HepG2 (cell line): ENCODE measurements at regions not wholly inside any gene's neighbourhood (a gene's known extent, or its start where the extent isn't known, plus 50 kb on each side); places are given as distances from the start of the nearest gene placed in this dataset.

Experiments used
- ATAC-seq: fragments of 200-7000 bp; cut with Tn5 transposase; 3 replicates; pipeline ENCODE4 v1.9.1; 2020; ENCODE audit warnings: mild to moderate bottlenecking, moderate library complexity
- BruUV-seq: library from RNA; stranded (reverse); fragments of 400-500 nt; replicated peaks from 2 replicates; lab custom pipeline; 2021; lab: Mats Ljungman, UMichigan
- CTCF ChIA-PET: fragments of 300-600 bp; formaldehyde crosslinking; extraction: SDS; loops from one replicate; lab custom pipeline; 2021; ENCODE audit warnings: low total read pairs, inconsistent platforms, low intra/inter-chr PET ratio; lab: Yijun Ruan, JAX
- POLR2A ChIA-PET: fragments of 350-600 bp; sonication (Branson Sonifier 250); formaldehyde crosslinking; loops from one replicate; lab custom pipeline; 2020; ENCODE audit warnings: antibody characterized with exemption, inconsistent platforms; lab: Yijun Ruan, JAX
- DNase-seq: peaks from one replicate; pipeline ENCODE4 v3.0.0-alpha.2; 2015; ENCODE audit warnings: low spot score
- FAIRE-seq: peaks from 3 replicates; lab custom pipeline; 2011; peaks lifted over from hg19 to GRCh38; lab: Jason Lieb, UNC
- H2AFZ ChIP-seq: one replicate; pipeline ENCODE4 v1.6.1; 2011; ENCODE audit warnings: low read length, inconsistent platforms
- H3K27ac ChIP-seq: fragments of 300-600 bp; 3 replicates; pipeline ENCODE4 v1.8.0; 2011; ENCODE audit warnings: mixed run types, mild to moderate bottlenecking, mixed read lengths, low read length, inconsistent platforms; ENCODE audit not compliant: insufficient read depth; ENCODE audit errors: extremely low read length
- H3K27me3 ChIP-seq, 2 experiments: fragments of 200-600 bp in 1 of 2; 2 replicates in 1 of 2; 3 replicates in 1 of 2; pipeline versions ENCODE4 v1.6.0 to v1.8.0; 2011; ENCODE audit warnings: low read length in 2 of 2, mild to moderate bottlenecking in 2 of 2, moderate library complexity in 2 of 2, inconsistent platforms in 1 of 2; ENCODE audit not compliant: insufficient read depth in 2 of 2, control insufficient read depth in 1 of 2
- H3K36me3 ChIP-seq, 2 experiments: fragments of 200-600 bp in 1 of 2; replicated peaks in 1 of 2; 2 replicates in 1 of 2; 3 replicates in 1 of 2; pipeline versions ENCODE4 v1.5.1 to v1.8.0; 2011; ENCODE audit warnings: low read length in 2 of 2, inconsistent platforms in 1 of 2; ENCODE audit not compliant: insufficient read depth in 2 of 2, control insufficient read depth in 1 of 2
- H3K4me1 ChIP-seq: 2 replicates; pipeline ENCODE4 v1.5.1; 2012; ENCODE audit warnings: low read length, inconsistent platforms; ENCODE audit not compliant: insufficient read depth
- H3K4me2 ChIP-seq: 2 replicates; pipeline ENCODE4 v1.6.0; 2011; ENCODE audit warnings: low read depth, low read length, inconsistent platforms
- H3K4me3 ChIP-seq, 3 experiments: fragments of 200-600 bp in 1 of 3; sonication (generic), shearing (Covaris generic) in 1 of 3; replicated peaks in 1 of 3; 2 replicates each; pipeline ENCODE4 v1.5.1; 2011 to 2016; ENCODE audit warnings: low read length in 3 of 3, inconsistent platforms in 2 of 3, low read depth in 2 of 3, mild to moderate bottlenecking in 2 of 3, control low read depth in 1 of 3, mixed read lengths in 1 of 3; ENCODE audit not compliant: insufficient read depth in 1 of 3
- H3K79me2 ChIP-seq: one replicate; pipeline ENCODE4 v1.6.1; 2011; ENCODE audit warnings: low read length, inconsistent platforms; ENCODE audit not compliant: insufficient read depth
- H3K9ac ChIP-seq: 2 replicates; pipeline ENCODE4 v1.6.0; 2011; ENCODE audit warnings: mild to moderate bottlenecking, low read depth, low read length, inconsistent platforms; ENCODE audit not compliant: insufficient read depth
- H3K9me3 ChIP-seq: 2 replicates; pipeline ENCODE4 v1.5.1; 2012; ENCODE audit warnings: mild to moderate bottlenecking, low read length
- H4K20me1 ChIP-seq: 2 replicates; pipeline ENCODE4 v1.6.0; 2011; ENCODE audit warnings: inconsistent platforms, mild to moderate bottlenecking, low read length, moderate library complexity; ENCODE audit not compliant: insufficient read depth
- BCLAF1 ChIP-seq: fragments of 450-650 bp; IDR thresholded peaks from 2 replicates; pipeline ENCODE4 v1.6.1; 2017; ENCODE audit warnings: mild to moderate bottlenecking
- DNMT3B ChIP-seq: conservative IDR thresholded peaks from 2 replicates; pipeline ENCODE4 v1.6.1; 2016; ENCODE audit warnings: missing biosample characterization, control low read depth
- EP300 ChIP-seq, 3 experiments: sonication (generic) in 1 of 3; formaldehyde crosslinking in 1 of 3; IDR thresholded peaks; 2 replicates each; pipeline versions ENCODE4 v1.5.1 to v1.6.1; 2011 to 2020; ENCODE audit warnings: low read depth in 2 of 3, low read length in 2 of 3, borderline replicate concordance in 1 of 3, improper control_type of control experiment in 1 of 3, mild to moderate bottlenecking in 1 of 3, missing genetic modification reagents in 1 of 3, moderate library complexity in 1 of 3
- ERF ChIP-seq: IDR thresholded peaks from 2 replicates; pipeline ENCODE4 v1.6.1; 2018; ENCODE audit warnings: missing biosample characterization, missing genetic modification reagents
- MEIS2 ChIP-seq: sonication (generic); formaldehyde crosslinking; IDR thresholded peaks from 2 replicates; pipeline ENCODE4 v1.9.0; 2021; ENCODE audit warnings: mild to moderate bottlenecking, missing genetic modification reagents
- NRL ChIP-seq: sonication (generic); formaldehyde crosslinking; IDR thresholded peaks from 2 replicates; pipeline ENCODE4 v1.5.0; 2020; ENCODE audit warnings: missing genetic modification reagents, mild to moderate bottlenecking, moderate library complexity, borderline replicate concordance
- RFX3 ChIP-seq: IDR thresholded peaks from 2 replicates; pipeline ENCODE4 v1.6.1; 2016; ENCODE audit warnings: missing biosample characterization, missing genetic modification reagents
- SP2 ChIP-seq: sonication (generic); formaldehyde crosslinking; IDR thresholded peaks from 2 replicates; pipeline ENCODE4 v1.5.1; 2020; ENCODE audit warnings: mild to moderate bottlenecking, missing genetic modification reagents
- XRCC5 ChIP-seq: fragments of 200-400 bp; formaldehyde crosslinking; optimal IDR thresholded peaks from 2 replicates; pipeline ENCODE3; 2017; ENCODE audit warnings: mild to moderate bottlenecking, low read length
- ZBTB40 ChIP-seq, 2 experiments: fragments of 450-650 bp in 1 of 2; sonication (generic) in 1 of 2; formaldehyde crosslinking in 1 of 2; IDR thresholded peaks; 2 replicates each; pipeline versions ENCODE4 v1.6.1 to v1.8.0; 2016 to 2022; ENCODE audit warnings: antibody characterized with exemption in 1 of 2, mild to moderate bottlenecking in 1 of 2, missing genetic modification reagents in 1 of 2
- ZMYM3 ChIP-seq: sonication (generic); formaldehyde crosslinking; IDR thresholded peaks from 2 replicates; pipeline ENCODE4 v1.5.1; 2020; ENCODE audit warnings: mild to moderate bottlenecking, missing genetic modification reagents
- ZNF709 ChIP-seq: sonication (generic); formaldehyde crosslinking; IDR thresholded peaks from 2 replicates; pipeline ENCODE4 v1.5.0; 2020; ENCODE audit warnings: mild to moderate bottlenecking, missing genetic modification reagents
- WGBS: methylation state at CpG from one replicate; pipeline ENCODE4 v1.1.6; 2017; ENCODE audit warnings: low lambda C conversion rate; 5-methylcytosine and 5-hydroxymethylcytosine counted together
- in situ Hi-C: cut with HindIII; loops from 2 replicates; pipeline ENCODE4 v1.10.0; 2017; ENCODE audit warnings: low pct_unique_long_range_greater_than_20kb; ENCODE audit not compliant: extremely low pct_ligation_motif_present
- intact Hi-C: fragments of 100-400 bp; cut with micrococcal nuclease; formaldehyde crosslinking; loops from one replicate; pipeline ENCODE4 v1.10.0; 2022; ENCODE audit not compliant: unreplicated experiment

GRCh38 chr18:37846996-37847395, 281.4 kb upstream of the CELF4 start (continued):
- TF ChIP-seq MEIS2 (CRISPR knock-in tag) (no peak), ZBTB40 (IDR thresholded peaks at IDR 0.05) (no peak), ZBTB40 (CRISPR knock-in tag; IDR thresholded peaks at IDR 0.05) (no peak), ZMYM3 (CRISPR knock-in tag) (no peak), NRL (CRISPR knock-in tag) (no peak)

- no peak overlapping the region for H3K27ac ChIP-seq
- H3K36me3 ChIP-seq: no peaks in the 10 kb centered on the region
- H3K4me3 ChIP-seq: no peak overlapping the region
- 0% methylated on average over 2 of the region's 2 CpGs for WGBS
- intact Hi-C loops (no loop called here), in situ Hi-C loops (no loop called here)
- no peaks in the 10 kb centered on the region for H3K9me3 ChIP-seq
- ATAC-seq: no peak
- DNase-seq: no peak
- H3K4me2 ChIP-seq: no peak overlapping the region
- no peak overlapping the region for H3K9ac ChIP-seq
- no peaks in the 10 kb centered on the region for H3K79me2 ChIP-seq
- CTCF ChIA-PET: no interaction called here
- no peaks in the 10 kb centered on the region for H3K27me3 ChIP-seq
- H4K20me1 ChIP-seq: no peaks in the 10 kb centered on the region
- BruUV-seq: no TSS peak
- no peaks in the 10 kb centered on the region for H3K4me1 ChIP-seq
- H2AFZ ChIP-seq: no peak overlapping the region
- POLR2A ChIA-PET: no interaction called here
- no peak for FAIRE-seq
- TF ChIP-seq RFX3 (CRISPR knock-in tag): no peak
- TF ChIP-seq XRCC5: no peak
- no peak for TF ChIP-seq ERF
- TF ChIP-seq DNMT3B (CRISPR knock-in tag): no peak
- no peak for TF ChIP-seq SP2 (CRISPR knock-in tag)
- no peak for TF ChIP-seq BCLAF1
- TF ChIP-seq EP300 (IDR thresholded peaks at IDR 0.05; ENCODE audit: low read depth in 2 of 2, low read length in 2 of 2): no peak
- TF ChIP-seq EP300 (CRISPR knock-in tag; IDR thresholded peaks at IDR 0.05; ENCODE audit: borderline replicate concordance): no peak
- TF ChIP-seq ZNF709: no peak
Measured at GRCh38 chr18:37845498-37845897, 279.9 kb upstream of the CELF4 start.
